ENCODE measurements at regions not wholly inside any gene's neighbourhood (a gene's known extent, or its start where the extent isn't known, plus 50 kb on each side); places are given as distances from the start of the nearest gene placed in this dataset.

- H3K4me3 ChIP-seq (ENCODE audit: control insufficient read depth, low read depth, low read length): no peak overlapping the region
- no peak for DNase-seq (ENCODE audit: low read depth)
- TF ChIP-seq, protein P1, sequence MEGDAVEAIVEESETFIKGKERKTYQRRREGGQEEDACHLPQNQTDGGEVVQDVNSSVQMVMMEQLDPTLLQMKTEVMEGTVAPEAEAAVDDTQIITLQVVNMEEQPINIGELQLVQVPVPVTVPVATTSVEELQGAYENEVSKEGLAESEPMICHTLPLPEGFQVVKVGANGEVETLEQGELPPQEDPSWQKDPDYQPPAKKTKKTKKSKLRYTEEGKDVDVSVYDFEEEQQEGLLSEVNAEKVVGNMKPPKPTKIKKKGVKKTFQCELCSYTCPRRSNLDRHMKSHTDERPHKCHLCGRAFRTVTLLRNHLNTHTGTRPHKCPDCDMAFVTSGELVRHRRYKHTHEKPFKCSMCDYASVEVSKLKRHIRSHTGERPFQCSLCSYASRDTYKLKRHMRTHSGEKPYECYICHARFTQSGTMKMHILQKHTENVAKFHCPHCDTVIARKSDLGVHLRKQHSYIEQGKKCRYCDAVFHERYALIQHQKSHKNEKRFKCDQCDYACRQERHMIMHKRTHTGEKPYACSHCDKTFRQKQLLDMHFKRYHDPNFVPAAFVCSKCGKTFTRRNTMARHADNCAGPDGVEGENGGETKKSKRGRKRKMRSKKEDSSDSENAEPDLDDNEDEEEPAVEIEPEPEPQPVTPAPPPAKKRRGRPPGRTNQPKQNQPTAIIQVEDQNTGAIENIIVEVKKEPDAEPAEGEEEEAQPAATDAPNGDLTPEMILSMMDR (conservative IDR thresholded peaks at IDR 0.05; ENCODE audit: control insufficient read depth, insufficient read depth, low read depth, low read length): no peak
These were observed 131.4 kb upstream of the SIX2 start for GRCh38 chr2:45140675-45141074.

- H3K4me3 ChIP-seq (ENCODE audit: control insufficient read depth, low read depth, low read length): no peak overlapping the region
- DNase-seq (ENCODE audit: low read depth): no peak
- TF ChIP-seq, protein P1 (conservative IDR thresholded peaks at IDR 0.05; ENCODE audit: control insufficient read depth, insufficient read depth, low read depth, low read length): no peak
These were observed 129.7 kb upstream of the SIX2 start for GRCh38 chr2:45138904-45139303.

- DNase-seq (ENCODE audit: low read depth): no peak
- H3K4me3 ChIP-seq (ENCODE audit: control insufficient read depth, low read depth, low read length): no peak overlapping the region
- TF ChIP-seq, protein P1 (conservative IDR thresholded peaks at IDR 0.05; ENCODE audit: control insufficient read depth, insufficient read depth, low read depth, low read length): no peak
These were observed 128.9 kb upstream of the SIX2 start for GRCh38 chr2:45137966-45138695.

- peak; percentile 69 for DNase-seq (ENCODE audit: low read depth)
- H3K4me3 ChIP-seq (ENCODE audit: control insufficient read depth, low read depth, low read length): no peak overlapping the region
- TF ChIP-seq, protein P1 (conservative IDR thresholded peaks at IDR 0.05; ENCODE audit: control insufficient read depth, insufficient read depth, low read depth, low read length): no peak
These were observed 125.5 kb upstream of the SIX2 start for GRCh38 chr2:45134726-45135125.

DNA sequence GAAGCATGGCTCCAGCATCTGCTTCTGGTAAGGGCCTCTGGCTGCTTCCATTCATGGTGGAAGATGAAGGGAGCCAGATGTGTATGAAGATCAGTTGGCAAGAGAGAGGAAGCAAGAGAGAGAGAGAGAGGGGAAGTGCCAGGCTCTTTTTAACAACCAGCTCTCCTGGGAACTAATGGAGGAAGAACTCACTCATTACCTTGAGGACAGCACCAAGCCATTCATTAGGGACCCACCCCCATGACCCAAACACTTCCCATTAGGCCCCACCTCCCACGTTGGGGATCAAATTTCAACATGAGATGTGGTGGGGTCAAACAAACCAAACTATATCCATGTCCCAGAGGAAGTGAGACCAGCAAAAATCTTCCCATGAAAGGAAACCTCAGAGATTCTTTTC lies 124.8 kb upstream of the SIX2 start:
- TF ChIP-seq, protein P1 (conservative IDR thresholded peaks at IDR 0.05; ENCODE audit: control insufficient read depth, insufficient read depth, low read depth, low read length): no peak
- no peak overlapping the region for H3K4me3 ChIP-seq (ENCODE audit: control insufficient read depth, low read depth, low read length)
- peak; percentile 50 for DNase-seq (ENCODE audit: low read depth)

GRCh38 chr2:45132551-45132950 lies 123.3 kb upstream of the SIX2 start:
- TF ChIP-seq, protein P1 (conservative IDR thresholded peaks at IDR 0.05; ENCODE audit: control insufficient read depth, insufficient read depth, low read depth, low read length): no peak
- H3K4me3 ChIP-seq (ENCODE audit: control insufficient read depth, low read depth, low read length): no peak overlapping the region
- DNase-seq (ENCODE audit: low read depth): no peak
